ENCODE measurements at regions not wholly inside any gene's neighbourhood (a gene's known extent, or its start where the extent isn't known, plus 50 kb on each side); places are given as distances from the start of the nearest gene placed in this dataset.

DNA sequence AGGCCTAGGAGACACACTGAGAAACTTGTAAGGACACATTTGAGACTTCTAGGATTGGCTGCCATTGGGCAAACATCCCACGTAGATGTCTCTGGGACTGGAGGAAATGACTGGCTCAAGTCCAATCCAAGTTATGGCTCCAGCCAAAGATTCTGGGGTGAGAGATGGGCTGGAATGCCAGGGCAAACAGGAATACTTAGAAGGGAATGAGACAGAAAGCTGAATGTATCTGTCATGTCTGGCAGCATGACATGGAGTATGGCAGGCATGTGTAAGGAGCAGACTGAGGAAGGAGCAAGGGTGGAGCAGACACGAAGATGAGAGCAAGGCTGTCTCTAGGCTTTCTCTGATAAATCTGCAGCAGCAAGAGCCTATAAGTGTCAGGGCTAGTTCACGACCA, 209.2 kb downstream of the PHLDA1 start:
- CTCF ChIA-PET (ENCODE audit: low intra/inter-chr PET ratio, low total read pairs): no interaction called here
- ATAC-seq: no peak
- in situ Hi-C loops (cut with HindIII; ENCODE audit: extremely low pct_ligation_motif_present, low pct_unique_long_range_greater_than_20kb): no loop called here
- TF ChIP-seq SCMH1 (CRISPR knock-in tag; IDR thresholded peaks at IDR 0.05; ENCODE audit: borderline replicate concordance): no peak
- TF ChIP-seq NR2F6 (IDR thresholded peaks at IDR 0.05): no peak
- TF ChIP-seq NR2F6 (CRISPR knock-in tag; IDR thresholded peaks at IDR 0.05): no peak
- TF ChIP-seq, protein P1, sequence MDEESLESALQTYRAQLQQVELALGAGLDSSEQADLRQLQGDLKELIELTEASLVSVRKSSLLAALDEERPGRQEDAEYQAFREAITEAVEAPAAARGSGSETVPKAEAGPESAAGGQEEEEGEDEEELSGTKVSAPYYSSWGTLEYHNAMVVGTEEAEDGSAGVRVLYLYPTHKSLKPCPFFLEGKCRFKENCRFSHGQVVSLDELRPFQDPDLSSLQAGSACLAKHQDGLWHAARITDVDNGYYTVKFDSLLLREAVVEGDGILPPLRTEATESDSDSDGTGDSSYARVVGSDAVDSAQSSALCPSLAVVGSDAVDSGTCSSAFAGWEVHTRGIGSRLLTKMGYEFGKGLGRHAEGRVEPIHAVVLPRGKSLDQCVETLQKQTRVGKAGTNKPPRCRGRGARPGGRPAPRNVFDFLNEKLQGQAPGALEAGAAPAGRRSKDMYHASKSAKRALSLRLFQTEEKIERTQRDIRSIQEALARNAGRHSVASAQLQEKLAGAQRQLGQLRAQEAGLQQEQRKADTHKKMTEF (CRISPR knock-in tag; IDR thresholded peaks at IDR 0.05): no peak
- TF ChIP-seq, protein P2, sequence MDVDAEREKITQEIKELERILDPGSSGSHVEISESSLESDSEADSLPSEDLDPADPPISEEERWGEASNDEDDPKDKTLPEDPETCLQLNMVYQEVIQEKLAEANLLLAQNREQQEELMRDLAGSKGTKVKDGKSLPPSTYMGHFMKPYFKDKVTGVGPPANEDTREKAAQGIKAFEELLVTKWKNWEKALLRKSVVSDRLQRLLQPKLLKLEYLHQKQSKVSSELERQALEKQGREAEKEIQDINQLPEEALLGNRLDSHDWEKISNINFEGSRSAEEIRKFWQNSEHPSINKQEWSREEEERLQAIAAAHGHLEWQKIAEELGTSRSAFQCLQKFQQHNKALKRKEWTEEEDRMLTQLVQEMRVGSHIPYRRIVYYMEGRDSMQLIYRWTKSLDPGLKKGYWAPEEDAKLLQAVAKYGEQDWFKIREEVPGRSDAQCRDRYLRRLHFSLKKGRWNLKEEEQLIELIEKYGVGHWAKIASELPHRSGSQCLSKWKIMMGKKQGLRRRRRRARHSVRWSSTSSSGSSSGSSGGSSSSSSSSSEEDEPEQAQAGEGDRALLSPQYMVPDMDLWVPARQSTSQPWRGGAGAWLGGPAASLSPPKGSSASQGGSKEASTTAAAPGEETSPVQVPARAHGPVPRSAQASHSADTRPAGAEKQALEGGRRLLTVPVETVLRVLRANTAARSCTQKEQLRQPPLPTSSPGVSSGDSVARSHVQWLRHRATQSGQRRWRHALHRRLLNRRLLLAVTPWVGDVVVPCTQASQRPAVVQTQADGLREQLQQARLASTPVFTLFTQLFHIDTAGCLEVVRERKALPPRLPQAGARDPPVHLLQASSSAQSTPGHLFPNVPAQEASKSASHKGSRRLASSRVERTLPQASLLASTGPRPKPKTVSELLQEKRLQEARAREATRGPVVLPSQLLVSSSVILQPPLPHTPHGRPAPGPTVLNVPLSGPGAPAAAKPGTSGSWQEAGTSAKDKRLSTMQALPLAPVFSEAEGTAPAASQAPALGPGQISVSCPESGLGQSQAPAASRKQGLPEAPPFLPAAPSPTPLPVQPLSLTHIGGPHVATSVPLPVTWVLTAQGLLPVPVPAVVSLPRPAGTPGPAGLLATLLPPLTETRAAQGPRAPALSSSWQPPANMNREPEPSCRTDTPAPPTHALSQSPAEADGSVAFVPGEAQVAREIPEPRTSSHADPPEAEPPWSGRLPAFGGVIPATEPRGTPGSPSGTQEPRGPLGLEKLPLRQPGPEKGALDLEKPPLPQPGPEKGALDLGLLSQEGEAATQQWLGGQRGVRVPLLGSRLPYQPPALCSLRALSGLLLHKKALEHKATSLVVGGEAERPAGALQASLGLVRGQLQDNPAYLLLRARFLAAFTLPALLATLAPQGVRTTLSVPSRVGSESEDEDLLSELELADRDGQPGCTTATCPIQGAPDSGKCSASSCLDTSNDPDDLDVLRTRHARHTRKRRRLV (CRISPR knock-in tag; IDR thresholded peaks at IDR 0.05): no peak
- no peak for TF ChIP-seq FOXC1 (CRISPR knock-in tag; IDR thresholded peaks at IDR 0.05; ENCODE audit: borderline replicate concordance)
- TF ChIP-seq IKZF1 (IDR thresholded peaks at IDR 0.05): no peak
- TF ChIP-seq, protein P3, sequence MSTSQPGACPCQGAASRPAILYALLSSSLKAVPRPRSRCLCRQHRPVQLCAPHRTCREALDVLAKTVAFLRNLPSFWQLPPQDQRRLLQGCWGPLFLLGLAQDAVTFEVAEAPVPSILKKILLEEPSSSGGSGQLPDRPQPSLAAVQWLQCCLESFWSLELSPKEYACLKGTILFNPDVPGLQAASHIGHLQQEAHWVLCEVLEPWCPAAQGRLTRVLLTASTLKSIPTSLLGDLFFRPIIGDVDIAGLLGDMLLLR (CRISPR knock-in tag; IDR thresholded peaks at IDR 0.05): no peak
- no peak for TF ChIP-seq SATB2 (CRISPR knock-in tag; IDR thresholded peaks at IDR 0.05)
- TF ChIP-seq, protein P4, sequence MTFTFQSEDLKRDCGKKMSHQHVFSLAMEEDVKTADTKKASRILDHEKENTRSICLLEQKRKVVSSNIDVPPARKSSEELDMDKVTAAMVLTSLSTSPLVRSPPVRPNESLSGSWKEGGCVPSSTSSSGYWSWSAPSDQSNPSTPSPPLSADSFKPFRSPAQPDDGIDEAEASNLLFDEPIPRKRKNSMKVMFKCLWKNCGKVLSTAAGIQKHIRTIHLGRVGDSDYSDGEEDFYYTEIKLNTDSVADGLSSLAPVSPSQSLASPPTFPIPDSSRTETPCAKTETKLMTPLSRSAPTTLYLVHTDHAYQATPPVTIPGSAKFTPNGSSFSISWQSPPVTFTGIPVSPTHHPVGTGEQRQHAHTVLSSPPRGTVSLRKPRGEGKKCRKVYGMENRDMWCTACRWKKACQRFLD (CRISPR knock-in tag; IDR thresholded peaks at IDR 0.05; ENCODE audit: borderline replicate concordance): no peak
- no peak for TF ChIP-seq NFE2 (CRISPR knock-in tag; IDR thresholded peaks at IDR 0.05)
- no peak for TF ChIP-seq KLF12 (CRISPR knock-in tag; IDR thresholded peaks at IDR 0.05; ENCODE audit: borderline replicate concordance)
- no peak for TF ChIP-seq EZH2 (conservative IDR thresholded peaks at IDR 0.05; ENCODE audit: low read depth, low read length)
- TF ChIP-seq, protein P5, sequence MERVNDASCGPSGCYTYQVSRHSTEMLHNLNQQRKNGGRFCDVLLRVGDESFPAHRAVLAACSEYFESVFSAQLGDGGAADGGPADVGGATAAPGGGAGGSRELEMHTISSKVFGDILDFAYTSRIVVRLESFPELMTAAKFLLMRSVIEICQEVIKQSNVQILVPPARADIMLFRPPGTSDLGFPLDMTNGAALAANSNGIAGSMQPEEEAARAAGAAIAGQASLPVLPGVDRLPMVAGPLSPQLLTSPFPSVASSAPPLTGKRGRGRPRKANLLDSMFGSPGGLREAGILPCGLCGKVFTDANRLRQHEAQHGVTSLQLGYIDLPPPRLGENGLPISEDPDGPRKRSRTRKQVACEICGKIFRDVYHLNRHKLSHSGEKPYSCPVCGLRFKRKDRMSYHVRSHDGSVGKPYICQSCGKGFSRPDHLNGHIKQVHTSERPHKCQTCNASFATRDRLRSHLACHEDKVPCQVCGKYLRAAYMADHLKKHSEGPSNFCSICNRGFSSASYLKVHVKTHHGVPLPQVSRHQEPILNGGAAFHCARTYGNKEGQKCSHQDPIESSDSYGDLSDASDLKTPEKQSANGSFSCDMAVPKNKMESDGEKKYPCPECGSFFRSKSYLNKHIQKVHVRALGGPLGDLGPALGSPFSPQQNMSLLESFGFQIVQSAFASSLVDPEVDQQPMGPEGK (CRISPR knock-in tag; IDR thresholded peaks at IDR 0.05): no peak

More for the DNA sequence above, 209.2 kb downstream of the PHLDA1 start:
- H3K4me2 ChIP-seq (ENCODE audit: low read depth, low read length): no peak overlapping the region
- DNase-seq (ENCODE audit: low spot score): no peak
- H3K27me3 ChIP-seq (ENCODE audit: control insufficient read depth in 1 of 2, insufficient read depth in 2 of 2, low read length in 2 of 2): peaks cover 0 to 1% of the 10 kb centered on the region in 2 experiments; a peak in 1 of 5 replicates
- intact Hi-C loops (cut with micrococcal nuclease; ENCODE audit: unreplicated experiment): no loop called here
- FAIRE-seq: no peak
- H3K79me2 ChIP-seq (ENCODE audit: insufficient read depth, low read length): no peaks in the 10 kb centered on the region
- no peaks in the 10 kb centered on the region; a peak in 1 of 5 replicates for H3K36me3 ChIP-seq (replicated peaks in 1 of 2; ENCODE audit: control insufficient read depth in 1 of 2, insufficient read depth in 2 of 2, low read length in 2 of 2)
- no peak overlapping the region for H3K9ac ChIP-seq (ENCODE audit: insufficient read depth, low read depth, low read length)
- no TSS peak for BruUV-seq (replicated peaks)
- H3K4me1 ChIP-seq (ENCODE audit: insufficient read depth, low read length): peaks cover 15% of the 10 kb centered on the region
- H2AFZ ChIP-seq (ENCODE audit: low read length): no peak overlapping the region
- POLR2A ChIA-PET: no interaction called here
- H3K9me3 ChIP-seq (ENCODE audit: low read length): no peaks in the 10 kb centered on the region
- WGBS (ENCODE audit: low lambda C conversion rate): 91% methylated on average over 3 of the region's 3 CpGs
- no peaks in the 10 kb centered on the region for H4K20me1 ChIP-seq (ENCODE audit: insufficient read depth, low read length)
- no peak overlapping the region for H3K4me3 ChIP-seq (replicated peaks in 1 of 3; ENCODE audit: insufficient read depth in 1 of 3, low read depth in 2 of 3, low read length in 3 of 3)
- H3K27ac ChIP-seq (ENCODE audit: extremely low read length, insufficient read depth, low read length): no peak overlapping the region
